ENCODE measurements at regions not wholly inside any gene's neighbourhood (a gene's known extent, or its start where the extent isn't known, plus 50 kb on each side); places are given as distances from the start of the nearest gene placed in this dataset.

GRCh38 chr13:59447031-59447430 lies 716.7 kb downstream of the DIAPH3 start:
- no peak for DNase-seq (ENCODE audit: low read depth)

DNA sequence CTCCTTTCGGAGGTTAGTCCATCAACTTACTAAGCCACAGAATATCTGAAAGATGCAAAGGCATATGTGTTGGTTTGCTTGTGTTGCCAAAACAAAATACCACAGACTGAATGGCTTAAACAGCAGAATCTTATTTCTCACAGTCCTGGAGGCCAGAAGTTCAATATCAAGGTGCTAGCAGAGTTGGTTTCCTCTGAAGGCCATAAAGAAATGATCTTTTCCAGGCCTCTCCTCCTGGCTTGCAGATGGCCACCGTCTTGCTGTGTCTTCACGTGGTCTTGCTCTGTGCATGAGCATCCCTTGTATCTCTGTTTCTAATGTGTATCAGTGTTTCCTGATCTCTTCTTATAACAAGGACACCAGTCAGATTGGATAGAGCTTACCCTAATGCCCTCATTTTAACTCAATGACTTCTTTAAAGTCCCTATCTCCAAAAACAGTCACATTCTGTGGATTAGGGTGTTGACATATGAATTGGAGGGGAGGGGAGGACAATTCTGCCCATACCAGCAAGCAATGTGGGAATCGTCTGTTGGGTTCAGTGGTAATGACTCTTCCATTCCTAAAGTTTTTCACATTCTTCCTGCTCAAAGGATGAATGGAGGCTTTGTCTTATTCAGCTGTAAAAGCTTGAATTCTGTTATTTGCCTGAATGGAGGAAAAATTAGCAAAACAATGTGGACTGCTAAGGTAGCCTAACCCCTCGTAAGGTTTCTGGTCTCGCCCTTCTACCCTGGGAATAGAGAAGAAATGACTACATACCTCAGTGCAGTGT lies 715.7 kb downstream of the DIAPH3 start:
- no peak for DNase-seq (ENCODE audit: low read depth)

GRCh38 chr13:59449750-59450149 lies 714.0 kb downstream of the DIAPH3 start:
- no peak for DNase-seq (ENCODE audit: low read depth)

DNA sequence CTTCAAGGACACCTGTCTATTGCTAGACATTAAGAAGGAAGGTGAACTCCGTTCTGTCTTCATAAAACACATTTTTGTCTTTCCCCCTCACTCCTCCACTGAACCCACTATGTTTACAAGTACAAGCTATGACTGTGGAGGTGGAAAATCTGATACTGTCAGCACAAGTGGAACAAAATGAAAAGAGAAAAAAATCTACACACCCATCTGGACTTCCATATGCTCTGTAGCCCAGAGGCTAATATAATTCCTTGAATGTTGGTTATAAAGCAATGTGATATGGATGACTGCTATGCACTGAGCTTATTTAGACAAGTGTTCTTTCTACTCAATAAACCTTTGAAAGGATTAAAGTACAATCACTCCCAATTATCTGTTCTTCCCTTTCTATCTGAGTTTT lies 713.5 kb downstream of the DIAPH3 start:
- DNase-seq (ENCODE audit: low read depth), result no peak

DNA sequence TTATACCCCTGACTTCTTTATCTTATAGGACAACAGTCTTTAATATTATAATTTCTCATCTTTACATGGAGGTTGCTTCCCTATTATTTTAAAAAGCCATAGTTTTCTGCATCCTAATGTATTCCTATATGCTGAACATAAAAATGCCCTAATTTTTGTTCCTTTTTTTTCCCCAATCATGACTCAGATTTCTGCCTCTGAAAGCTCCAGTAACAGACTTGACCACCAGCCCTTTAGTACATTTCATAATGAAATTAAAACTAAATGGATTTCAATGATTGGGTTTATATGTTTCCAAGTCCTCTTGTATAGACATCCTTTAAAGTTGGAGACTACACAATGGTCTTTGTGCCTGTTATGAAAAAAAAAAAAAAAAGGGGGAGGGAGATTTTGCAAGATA lies 712.5 kb downstream of the DIAPH3 start:
- no peak for DNase-seq (ENCODE audit: low read depth)

DNA sequence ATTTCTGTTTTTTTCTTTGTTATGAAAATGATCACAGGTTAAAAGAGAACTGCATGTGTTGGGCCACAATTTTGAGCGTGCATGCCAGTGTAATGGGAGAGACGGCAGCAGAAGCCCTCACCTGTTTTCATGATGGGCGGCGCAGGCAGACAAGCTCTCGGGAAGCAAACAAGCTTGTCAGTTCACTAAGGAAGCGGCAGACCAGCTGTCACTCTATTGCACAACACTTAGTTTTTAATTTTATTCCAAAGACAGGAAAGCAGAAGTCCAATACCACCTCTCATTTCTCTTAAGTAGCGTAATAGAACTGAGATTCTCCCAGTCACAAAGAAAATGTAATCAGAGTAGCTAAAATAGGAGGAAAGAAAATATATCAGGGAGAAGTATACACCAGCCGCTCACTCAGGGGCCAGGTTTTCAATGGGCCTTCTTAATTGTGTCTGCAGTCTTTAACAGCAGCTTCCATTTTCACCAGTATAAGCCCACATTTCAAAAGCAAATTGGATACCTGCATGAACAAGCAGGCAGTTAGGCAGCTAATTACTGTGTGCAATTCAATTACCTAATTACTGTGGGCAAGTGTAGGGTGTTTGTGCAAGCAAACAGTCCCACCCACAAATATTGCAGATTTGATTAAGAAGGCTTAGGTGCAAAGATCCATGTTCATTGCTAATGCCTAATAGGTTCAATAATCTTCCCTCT lies 711.4 kb downstream of the DIAPH3 start:
- DNase-seq (ENCODE audit: low read depth), result no peak

- peak; percentile 82 for DNase-seq (ENCODE audit: low read depth)
Observed at GRCh38 chr13:59458908-59459579, 704.7 kb downstream of the DIAPH3 start.

DNA sequence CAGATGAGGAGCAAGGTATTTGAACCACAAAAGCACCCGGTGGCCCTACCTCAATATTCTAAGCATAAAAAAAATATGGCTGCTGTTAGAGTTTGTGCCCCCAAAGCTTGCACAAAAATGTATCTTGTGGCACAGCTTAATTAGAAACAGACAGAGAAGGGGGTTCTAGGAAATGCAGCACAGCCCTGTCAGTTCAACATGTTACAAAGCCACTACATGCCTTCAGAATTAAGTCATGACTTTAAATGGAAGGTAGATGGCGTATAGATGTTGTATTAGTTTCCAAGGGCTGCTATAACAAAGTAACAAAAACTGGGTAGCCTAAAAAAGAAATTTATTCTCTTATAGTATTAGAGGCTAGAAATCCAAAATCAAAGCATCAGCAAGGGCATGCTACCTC lies 703.8 kb downstream of the DIAPH3 start:
- DNase-seq (ENCODE audit: low read depth), result peak; percentile 40

GRCh38 chr13:59461411-59461810 lies 702.3 kb downstream of the DIAPH3 start:
- DNase-seq (ENCODE audit: low read depth), result no peak

DNA sequence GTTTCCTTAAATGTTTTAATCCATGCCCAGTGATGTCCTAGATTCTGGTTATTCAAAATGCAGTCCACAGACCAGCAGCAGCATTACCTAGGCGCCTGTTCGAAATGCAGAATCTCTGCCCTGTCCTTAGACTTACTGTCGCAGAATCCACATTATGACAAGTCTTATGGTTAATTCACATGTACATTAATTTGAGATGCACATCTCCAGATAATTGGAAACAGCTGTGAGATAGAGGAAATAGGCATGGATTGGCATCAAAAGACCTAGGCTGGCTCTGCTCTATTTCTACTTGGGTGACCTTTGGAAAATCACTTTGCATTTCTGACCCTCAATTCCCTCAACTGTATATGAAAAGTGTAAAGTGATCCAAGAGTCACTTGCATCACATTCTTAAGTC lies 700.7 kb downstream of the DIAPH3 start:
- DNase-seq (ENCODE audit: low read depth), result no peak

DNA sequence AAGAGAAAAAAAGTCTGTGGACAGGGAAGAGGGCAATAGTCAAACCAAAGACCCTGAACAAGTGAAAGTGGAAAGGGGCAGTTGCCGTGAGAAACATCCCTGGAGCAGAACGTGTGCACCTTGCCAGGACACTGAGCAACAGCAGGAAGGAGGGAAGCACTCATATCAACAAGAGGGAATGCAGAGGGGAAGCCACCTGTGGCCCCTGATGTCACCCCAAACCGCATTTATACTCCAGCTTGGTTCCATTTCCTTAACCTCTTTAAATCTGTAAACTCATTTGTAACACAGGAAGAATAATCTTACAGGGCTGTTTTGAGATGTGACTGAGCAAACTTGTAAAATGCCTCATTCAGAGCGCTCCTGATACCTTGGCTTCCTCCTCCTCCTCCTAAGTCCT lies 698.8 kb downstream of the DIAPH3 start:
- DNase-seq (ENCODE audit: low read depth), result no peak

DNA sequence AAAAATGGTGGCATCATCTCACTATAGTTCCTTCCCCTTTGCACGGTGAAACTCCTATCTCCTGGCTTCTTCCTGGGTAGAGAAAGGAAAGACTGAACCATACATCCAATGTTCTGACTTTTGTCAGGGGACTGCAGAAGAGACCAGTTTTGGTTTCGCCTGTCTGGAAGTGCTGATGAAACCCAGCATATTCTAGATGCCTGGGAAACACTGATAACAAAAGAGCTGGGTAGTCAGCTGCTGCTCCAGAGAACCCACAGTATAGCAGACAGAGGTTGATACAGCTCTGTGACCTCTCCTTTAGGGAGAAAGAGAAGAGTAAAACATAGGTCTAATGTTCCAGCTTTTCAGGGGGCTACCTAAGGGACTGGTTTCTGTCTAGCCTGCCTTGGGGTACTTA lies 695.3 kb downstream of the DIAPH3 start:
- no peak for DNase-seq (ENCODE audit: low read depth)

- no peak for DNase-seq (ENCODE audit: low read depth)
Observed at GRCh38 chr13:59471106-59471505, 692.6 kb downstream of the DIAPH3 start.

- no peak for DNase-seq (ENCODE audit: low read depth)
Observed at GRCh38 chr13:59472134-59472533, 691.6 kb downstream of the DIAPH3 start.

DNA sequence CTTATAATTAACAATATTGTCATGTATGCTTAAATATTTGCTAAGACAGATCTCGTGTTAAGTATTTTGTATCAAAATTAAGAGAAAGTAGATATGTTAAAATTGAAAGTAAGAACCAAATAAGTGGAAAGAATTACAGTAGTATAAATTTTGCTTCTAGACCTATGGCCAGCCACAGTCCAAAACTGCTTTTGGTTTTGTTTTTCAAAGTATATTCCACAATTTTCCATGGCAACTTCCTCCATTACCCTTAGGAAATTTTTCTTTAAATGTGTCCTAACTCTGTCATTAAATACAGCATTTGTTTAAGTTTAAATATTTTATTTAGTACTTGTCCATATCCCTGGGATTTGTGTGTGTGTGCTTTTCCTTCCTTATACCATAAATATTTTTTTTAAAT lies 689.0 kb downstream of the DIAPH3 start:
- no peak for DNase-seq (ENCODE audit: low read depth)

DNA sequence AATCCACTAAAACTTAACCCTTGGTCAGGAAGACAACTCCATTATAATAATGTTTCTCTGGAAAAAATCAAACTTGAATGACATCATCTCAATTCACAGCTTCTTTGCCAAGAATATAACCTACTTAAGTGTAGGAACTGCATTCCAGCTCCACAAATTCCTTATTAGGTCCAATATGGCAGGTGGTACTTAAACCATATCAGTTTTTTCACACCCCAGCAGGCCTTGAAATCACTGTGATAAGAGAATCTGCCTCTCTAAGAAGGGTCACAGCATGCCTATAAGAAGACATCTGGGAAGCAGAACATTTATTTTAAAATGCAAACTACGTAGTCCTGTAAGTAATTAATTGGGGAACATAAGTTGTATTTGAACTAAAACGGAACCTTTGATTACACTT lies 687.8 kb downstream of the DIAPH3 start:
- no peak for DNase-seq (ENCODE audit: low read depth)

DNA sequence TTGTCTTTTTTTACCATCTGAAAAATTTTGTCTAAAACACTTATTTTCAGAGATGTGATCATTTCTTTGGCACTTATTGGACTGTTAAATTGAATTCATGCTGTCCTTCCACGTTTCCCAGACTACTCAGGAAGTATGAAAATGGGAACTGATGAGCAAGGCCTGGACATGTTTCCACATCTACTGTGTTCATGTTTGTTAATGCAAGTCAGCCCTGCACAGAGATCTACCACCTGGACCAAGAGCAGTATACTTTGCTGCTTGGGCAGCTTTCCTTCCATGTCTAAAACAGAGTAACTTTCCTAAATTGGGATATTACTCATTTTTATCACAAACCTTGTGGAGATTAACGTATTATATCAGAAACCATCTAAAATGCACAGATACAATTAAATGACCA lies 687.4 kb downstream of the DIAPH3 start:
- no peak for DNase-seq (ENCODE audit: low read depth)

- DNase-seq (ENCODE audit: low read depth), result no peak
Observed at GRCh38 chr13:59477011-59477410, 686.7 kb downstream of the DIAPH3 start.

DNA sequence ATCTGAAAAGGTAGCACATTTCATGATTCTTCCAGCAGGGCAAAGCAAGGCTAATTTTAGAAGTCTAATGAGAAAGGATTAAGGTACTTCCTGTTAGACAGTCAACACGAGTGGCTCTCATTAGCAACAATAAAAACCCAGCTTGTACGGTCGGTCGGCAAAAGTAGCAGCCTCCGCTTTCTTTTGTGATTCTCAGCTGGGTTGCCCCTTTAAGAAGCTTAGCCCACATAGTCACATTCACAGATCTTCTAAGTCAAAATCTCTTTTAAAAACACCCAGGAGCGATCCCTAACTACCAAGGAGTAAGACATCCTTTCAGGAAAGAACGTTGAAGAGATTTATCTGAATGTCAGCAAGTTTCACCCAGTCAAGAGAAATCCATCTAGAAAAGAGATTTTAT lies 684.8 kb downstream of the DIAPH3 start:
- DNase-seq (ENCODE audit: low read depth), result no peak

- no peak for DNase-seq (ENCODE audit: low read depth)
Observed at GRCh38 chr13:59479629-59480028, 684.1 kb downstream of the DIAPH3 start.

- DNase-seq (ENCODE audit: low read depth), result no peak
Observed at GRCh38 chr13:59480396-59481259, 683.1 kb downstream of the DIAPH3 start.

GRCh38 chr13:59483501-59484145 lies 680.1 kb downstream of the DIAPH3 start:
- DNase-seq (ENCODE audit: low read depth), result peak; percentile 12
